ENCODE measurements at regions not wholly inside any gene's neighbourhood (a gene's known extent, or its start where the extent isn't known, plus 50 kb on each side); places are given as distances from the start of the nearest gene placed in this dataset.

DNA sequence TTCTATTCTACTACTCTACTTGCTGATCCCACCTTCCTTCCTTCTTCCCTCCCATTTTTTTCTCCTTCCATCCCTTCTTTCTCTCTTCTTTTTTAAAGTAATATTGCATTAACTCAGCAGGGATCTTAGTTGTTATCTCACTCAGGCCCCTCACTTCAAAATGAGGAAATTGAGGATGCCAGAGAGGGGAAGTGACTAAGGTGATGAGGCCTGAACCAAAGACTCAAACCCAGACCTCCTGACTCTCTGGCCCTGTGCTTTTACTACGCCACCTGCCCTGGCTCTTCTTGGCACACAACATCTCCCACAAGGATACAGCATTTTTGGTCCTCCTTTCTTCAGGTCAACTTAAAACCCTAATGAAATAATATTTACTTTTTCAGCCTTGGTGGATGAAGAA, 151.7 kb upstream of the ZNF648 start:
- no peak for DNase-seq (ENCODE audit: low read depth, low spot score)
- H3K4me1 Mint-ChIP-seq, result no peaks in the 10 kb centered on the region
- TF ChIP-seq, protein P1, sequence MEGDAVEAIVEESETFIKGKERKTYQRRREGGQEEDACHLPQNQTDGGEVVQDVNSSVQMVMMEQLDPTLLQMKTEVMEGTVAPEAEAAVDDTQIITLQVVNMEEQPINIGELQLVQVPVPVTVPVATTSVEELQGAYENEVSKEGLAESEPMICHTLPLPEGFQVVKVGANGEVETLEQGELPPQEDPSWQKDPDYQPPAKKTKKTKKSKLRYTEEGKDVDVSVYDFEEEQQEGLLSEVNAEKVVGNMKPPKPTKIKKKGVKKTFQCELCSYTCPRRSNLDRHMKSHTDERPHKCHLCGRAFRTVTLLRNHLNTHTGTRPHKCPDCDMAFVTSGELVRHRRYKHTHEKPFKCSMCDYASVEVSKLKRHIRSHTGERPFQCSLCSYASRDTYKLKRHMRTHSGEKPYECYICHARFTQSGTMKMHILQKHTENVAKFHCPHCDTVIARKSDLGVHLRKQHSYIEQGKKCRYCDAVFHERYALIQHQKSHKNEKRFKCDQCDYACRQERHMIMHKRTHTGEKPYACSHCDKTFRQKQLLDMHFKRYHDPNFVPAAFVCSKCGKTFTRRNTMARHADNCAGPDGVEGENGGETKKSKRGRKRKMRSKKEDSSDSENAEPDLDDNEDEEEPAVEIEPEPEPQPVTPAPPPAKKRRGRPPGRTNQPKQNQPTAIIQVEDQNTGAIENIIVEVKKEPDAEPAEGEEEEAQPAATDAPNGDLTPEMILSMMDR (conservative IDR thresholded peaks at IDR 0.05), result no peak
- no peaks in the 10 kb centered on the region for H3K36me3 Mint-ChIP-seq (ENCODE audit: low read depth)
- H3K27ac Mint-ChIP-seq (ENCODE audit: unreplicated experiment), result no peak overlapping the region
- no peak overlapping the region for H3K4me3 Mint-ChIP-seq
- peaks cover 3% of the 10 kb centered on the region for H3K9me3 Mint-ChIP-seq
- no peaks in the 10 kb centered on the region for H3K27me3 Mint-ChIP-seq (ENCODE audit: low read depth)

DNA sequence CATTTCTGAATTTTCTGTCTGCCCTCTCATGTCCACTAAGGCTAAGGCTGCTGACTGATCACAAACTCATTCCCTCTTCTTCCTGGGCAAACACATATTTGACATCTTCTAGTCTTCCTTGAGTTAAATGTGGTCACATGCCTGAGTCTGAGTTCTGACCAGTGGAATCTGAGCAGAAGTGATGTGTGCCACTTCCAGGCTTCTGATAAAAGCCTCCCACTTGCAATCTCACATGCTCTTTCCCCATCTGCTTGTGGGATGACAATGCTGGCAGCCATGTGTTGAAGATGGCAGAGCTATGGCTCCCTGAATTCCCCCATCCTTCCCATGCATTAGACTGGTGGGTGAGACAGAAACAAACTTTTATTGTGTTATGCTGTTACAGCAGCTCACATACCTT, 149.9 kb upstream of the ZNF648 start:
- Mint-ChIP-seq H3K4me3 (no peak overlapping the region), H3K9me3 (no peaks in the 10 kb centered on the region), H3K4me1 (peaks cover 10% of the 10 kb centered on the region), H3K27ac (ENCODE audit: unreplicated experiment) (no peak overlapping the region), H3K27me3 (ENCODE audit: low read depth) (no peaks in the 10 kb centered on the region), H3K36me3 (ENCODE audit: low read depth) (no peaks in the 10 kb centered on the region)
- DNase-seq (ENCODE audit: low read depth, low spot score), result no peak
- TF ChIP-seq, protein P1 (conservative IDR thresholded peaks at IDR 0.05), result no peak

DNA sequence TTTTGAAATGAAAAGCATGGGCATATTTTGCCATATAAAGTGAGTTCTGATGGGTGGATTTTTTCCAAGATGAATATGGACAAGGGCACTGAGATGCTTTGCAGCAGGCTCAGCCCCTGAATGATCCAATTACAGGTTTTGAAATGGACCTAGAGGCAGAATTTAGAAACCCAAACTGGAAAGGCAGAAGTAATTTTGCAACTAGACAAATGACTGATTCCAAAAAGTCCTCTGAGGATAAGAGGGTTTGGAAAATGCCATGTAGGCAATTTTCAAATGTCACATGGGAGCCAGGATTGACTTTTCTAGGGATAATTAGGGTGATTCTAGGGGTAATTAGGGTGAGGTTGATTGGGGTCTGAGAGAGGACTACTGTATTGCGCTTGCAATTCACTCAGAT, 148.9 kb upstream of the ZNF648 start:
- TF ChIP-seq, protein P1 (conservative IDR thresholded peaks at IDR 0.05), result no peak
- H3K27me3 Mint-ChIP-seq (ENCODE audit: low read depth), result no peaks in the 10 kb centered on the region
- H3K27ac Mint-ChIP-seq (ENCODE audit: unreplicated experiment), result no peak overlapping the region
- peaks cover 17% of the 10 kb centered on the region for H3K4me1 Mint-ChIP-seq
- H3K4me3 Mint-ChIP-seq, result no peak overlapping the region
- no peak for DNase-seq (ENCODE audit: low read depth, low spot score)
- no peaks in the 10 kb centered on the region for H3K9me3 Mint-ChIP-seq
- H3K36me3 Mint-ChIP-seq (ENCODE audit: low read depth), result no peaks in the 10 kb centered on the region

DNA sequence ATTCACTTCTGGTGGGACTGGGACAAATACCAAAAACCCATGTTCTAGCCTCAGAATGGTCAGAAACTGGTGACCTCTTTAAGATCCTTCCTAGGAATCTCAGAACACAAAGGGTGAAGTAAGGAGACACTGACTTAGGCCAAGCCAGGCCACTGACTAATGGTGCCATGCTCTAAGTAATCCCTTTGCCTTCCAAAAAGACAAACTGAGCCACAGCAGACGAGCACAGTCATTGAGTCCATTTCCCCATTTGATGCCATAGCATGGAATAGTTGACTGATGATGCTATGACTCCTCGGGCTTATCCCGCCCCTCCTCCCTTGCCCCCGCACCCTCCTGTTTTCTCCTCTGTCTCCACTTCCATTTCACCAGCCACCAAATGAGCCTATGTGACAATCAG, 145.8 kb upstream of the ZNF648 start:
- Mint-ChIP-seq H3K36me3 (ENCODE audit: low read depth) (no peaks in the 10 kb centered on the region), H3K4me1 (peaks cover 17% of the 10 kb centered on the region), H3K27me3 (ENCODE audit: low read depth) (no peaks in the 10 kb centered on the region), H3K27ac (ENCODE audit: unreplicated experiment) (no peak overlapping the region), H3K4me3 (no peak overlapping the region), H3K9me3 (no peaks in the 10 kb centered on the region)
- DNase-seq (ENCODE audit: low read depth, low spot score), result no peak
- TF ChIP-seq, protein P1 (conservative IDR thresholded peaks at IDR 0.05), result no peak

DNA sequence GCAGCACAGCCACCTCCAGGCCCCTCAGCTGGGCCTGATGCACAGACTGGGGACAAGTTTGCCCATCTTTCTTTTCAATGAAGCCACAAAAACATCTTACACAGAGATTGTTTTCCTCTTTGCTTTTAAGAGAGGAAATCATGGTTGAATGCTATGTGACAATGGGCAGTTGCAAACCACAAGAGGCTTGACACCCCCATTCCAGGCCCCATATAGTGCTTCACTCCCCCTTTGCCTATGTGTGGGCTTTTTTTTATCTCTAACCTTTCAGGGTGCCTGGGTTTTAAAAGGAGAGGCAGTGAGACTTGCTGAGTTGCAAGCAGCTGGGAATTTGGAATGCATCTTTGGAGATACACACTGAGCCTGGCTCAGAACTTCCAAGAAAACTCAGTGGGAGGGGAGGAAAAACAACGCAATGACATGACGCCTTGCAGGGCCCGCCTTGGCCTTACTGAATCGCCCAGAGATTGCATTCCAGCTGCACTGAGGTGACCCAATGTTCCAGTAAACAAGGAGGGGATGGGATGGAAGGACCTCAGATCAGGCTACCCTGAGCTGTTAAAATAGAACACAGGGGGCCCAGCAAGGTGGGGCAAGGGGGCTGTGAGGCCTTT, 145.2 kb upstream of the ZNF648 start:
- peaks cover 17% of the 10 kb centered on the region for H3K4me1 Mint-ChIP-seq
- H3K4me3 Mint-ChIP-seq, result no peak overlapping the region
- no peaks in the 10 kb centered on the region for H3K9me3 Mint-ChIP-seq
- H3K27me3 Mint-ChIP-seq (ENCODE audit: low read depth), result no peaks in the 10 kb centered on the region
- H3K27ac Mint-ChIP-seq (ENCODE audit: unreplicated experiment), result peak overlapping the region; percentile 80
- TF ChIP-seq, protein P1 (conservative IDR thresholded peaks at IDR 0.05), result no peak
- no peak for DNase-seq (ENCODE audit: low read depth, low spot score)
- H3K36me3 Mint-ChIP-seq (ENCODE audit: low read depth), result no peaks in the 10 kb centered on the region

All from neural crest cell (in vitro differentiated cells).